HepG2 (cell line): ENCODE measurements at regions not wholly inside any gene's neighbourhood (a gene's known extent, or its start where the extent isn't known, plus 50 kb on each side); places are given as distances from the start of the nearest gene placed in this dataset.

ENCODE experiments used
- ATAC-seq: fragments of 200-7000 bp; cut with Tn5 transposase; 3 replicates; pipeline ENCODE4 v1.9.1; 2020; ENCODE audit warnings: mild to moderate bottlenecking, moderate library complexity
- BruUV-seq: library from RNA; stranded (reverse); fragments of 400-500 nt; replicated peaks from 2 replicates; lab custom pipeline; 2021; lab: Mats Ljungman, UMichigan
- CTCF ChIA-PET: fragments of 300-600 bp; formaldehyde crosslinking; extraction: SDS; loops from one replicate; lab custom pipeline; 2021; ENCODE audit warnings: low total read pairs, inconsistent platforms, low intra/inter-chr PET ratio; lab: Yijun Ruan, JAX
- POLR2A ChIA-PET: fragments of 350-600 bp; sonication (Branson Sonifier 250); formaldehyde crosslinking; loops from one replicate; lab custom pipeline; 2020; ENCODE audit warnings: antibody characterized with exemption, inconsistent platforms; lab: Yijun Ruan, JAX
- DNase-seq: peaks from one replicate; pipeline ENCODE4 v3.0.0-alpha.2; 2015; ENCODE audit warnings: low spot score
- FAIRE-seq: peaks from 3 replicates; lab custom pipeline; 2011; peaks lifted over from hg19 to GRCh38; lab: Jason Lieb, UNC
- H2AFZ ChIP-seq: one replicate; pipeline ENCODE4 v1.6.1; 2011; ENCODE audit warnings: low read length, inconsistent platforms
- H3K27ac ChIP-seq: fragments of 300-600 bp; 3 replicates; pipeline ENCODE4 v1.8.0; 2011; ENCODE audit warnings: mixed run types, mild to moderate bottlenecking, mixed read lengths, low read length, inconsistent platforms; ENCODE audit not compliant: insufficient read depth; ENCODE audit errors: extremely low read length
- H3K27me3 ChIP-seq, 2 experiments: fragments of 200-600 bp in 1 of 2; 2 replicates in 1 of 2; 3 replicates in 1 of 2; pipeline versions ENCODE4 v1.6.0 to v1.8.0; 2011; ENCODE audit warnings: low read length in 2 of 2, mild to moderate bottlenecking in 2 of 2, moderate library complexity in 2 of 2, inconsistent platforms in 1 of 2; ENCODE audit not compliant: insufficient read depth in 2 of 2, control insufficient read depth in 1 of 2
- H3K36me3 ChIP-seq, 2 experiments: fragments of 200-600 bp in 1 of 2; replicated peaks in 1 of 2; 2 replicates in 1 of 2; 3 replicates in 1 of 2; pipeline versions ENCODE4 v1.5.1 to v1.8.0; 2011; ENCODE audit warnings: low read length in 2 of 2, inconsistent platforms in 1 of 2; ENCODE audit not compliant: insufficient read depth in 2 of 2, control insufficient read depth in 1 of 2
- H3K4me1 ChIP-seq: 2 replicates; pipeline ENCODE4 v1.5.1; 2012; ENCODE audit warnings: low read length, inconsistent platforms; ENCODE audit not compliant: insufficient read depth
- H3K4me2 ChIP-seq: 2 replicates; pipeline ENCODE4 v1.6.0; 2011; ENCODE audit warnings: low read depth, low read length, inconsistent platforms
- H3K4me3 ChIP-seq, 3 experiments: fragments of 200-600 bp in 1 of 3; sonication (generic), shearing (Covaris generic) in 1 of 3; replicated peaks in 1 of 3; 2 replicates each; pipeline ENCODE4 v1.5.1; 2011 to 2016; ENCODE audit warnings: low read length in 3 of 3, inconsistent platforms in 2 of 3, low read depth in 2 of 3, mild to moderate bottlenecking in 2 of 3, control low read depth in 1 of 3, mixed read lengths in 1 of 3; ENCODE audit not compliant: insufficient read depth in 1 of 3
- H3K79me2 ChIP-seq: one replicate; pipeline ENCODE4 v1.6.1; 2011; ENCODE audit warnings: low read length, inconsistent platforms; ENCODE audit not compliant: insufficient read depth
- H3K9ac ChIP-seq: 2 replicates; pipeline ENCODE4 v1.6.0; 2011; ENCODE audit warnings: mild to moderate bottlenecking, low read depth, low read length, inconsistent platforms; ENCODE audit not compliant: insufficient read depth
- H3K9me3 ChIP-seq: 2 replicates; pipeline ENCODE4 v1.5.1; 2012; ENCODE audit warnings: mild to moderate bottlenecking, low read length
- H4K20me1 ChIP-seq: 2 replicates; pipeline ENCODE4 v1.6.0; 2011; ENCODE audit warnings: inconsistent platforms, mild to moderate bottlenecking, low read length, moderate library complexity; ENCODE audit not compliant: insufficient read depth
- NCOA2 ChIP-seq: sonication (generic); formaldehyde crosslinking; IDR thresholded peaks from 2 replicates; pipeline ENCODE4 v1.8.0; 2022; ENCODE audit warnings: inconsistent platforms
- NFYC ChIP-seq: IDR thresholded peaks from 2 replicates; pipeline ENCODE4 v1.6.1; 2016; ENCODE audit warnings: missing genetic modification reagents, missing compliant biosample characterization
- ZNF224 ChIP-seq: sonication (generic); formaldehyde crosslinking; IDR thresholded peaks from 2 replicates; pipeline ENCODE4 v1.5.0; 2020; ENCODE audit warnings: mild to moderate bottlenecking, missing genetic modification reagents
- ZNF292 ChIP-seq: sonication (generic); formaldehyde crosslinking; IDR thresholded peaks from 2 replicates; pipeline ENCODE4 v1.8.1; 2022; ENCODE audit warnings: mild to moderate bottlenecking, low read depth, missing genetic modification reagents, borderline replicate concordance
- ZNF501 ChIP-seq: sonication (generic); formaldehyde crosslinking; IDR thresholded peaks from 2 replicates; pipeline ENCODE4 v1.5.1; 2020; ENCODE audit warnings: mild to moderate bottlenecking, moderate library complexity, missing genetic modification reagents
- ZNF543 ChIP-seq: sonication (generic); formaldehyde crosslinking; IDR thresholded peaks from 2 replicates; pipeline ENCODE4 v1.4.0; 2020; ENCODE audit warnings: mild to moderate bottlenecking, missing genetic modification reagents
- ZNF557 ChIP-seq: sonication (generic); formaldehyde crosslinking; IDR thresholded peaks from 2 replicates; pipeline ENCODE4 v1.4.0; 2020; ENCODE audit warnings: missing genetic modification reagents
- ZNF614 ChIP-seq: IDR thresholded peaks from 2 replicates; pipeline ENCODE4 v1.6.1; 2018; ENCODE audit warnings: missing biosample characterization, missing genetic modification reagents, inconsistent platforms, borderline replicate concordance
- WGBS: methylation state at CpG from one replicate; pipeline ENCODE4 v1.1.6; 2017; ENCODE audit warnings: low lambda C conversion rate; 5-methylcytosine and 5-hydroxymethylcytosine counted together
- in situ Hi-C: cut with HindIII; loops from 2 replicates; pipeline ENCODE4 v1.10.0; 2017; ENCODE audit warnings: low pct_unique_long_range_greater_than_20kb; ENCODE audit not compliant: extremely low pct_ligation_motif_present
- intact Hi-C: fragments of 100-400 bp; cut with micrococcal nuclease; formaldehyde crosslinking; loops from one replicate; pipeline ENCODE4 v1.10.0; 2022; ENCODE audit not compliant: unreplicated experiment
- TF ChIP-seq, protein P1 (sequence below): sonication (generic); formaldehyde crosslinking; IDR thresholded peaks from 2 replicates; pipeline ENCODE4 v1.8.1; 2023; ENCODE audit warnings: mild to moderate bottlenecking, missing genetic modification reagents
- TF ChIP-seq, protein P2 (sequence below): sonication (generic); formaldehyde crosslinking; conservative IDR thresholded peaks from 2 replicates; pipeline ENCODE4 v1.4.0; 2020; ENCODE audit warnings: missing genetic modification reagents

DNA sequence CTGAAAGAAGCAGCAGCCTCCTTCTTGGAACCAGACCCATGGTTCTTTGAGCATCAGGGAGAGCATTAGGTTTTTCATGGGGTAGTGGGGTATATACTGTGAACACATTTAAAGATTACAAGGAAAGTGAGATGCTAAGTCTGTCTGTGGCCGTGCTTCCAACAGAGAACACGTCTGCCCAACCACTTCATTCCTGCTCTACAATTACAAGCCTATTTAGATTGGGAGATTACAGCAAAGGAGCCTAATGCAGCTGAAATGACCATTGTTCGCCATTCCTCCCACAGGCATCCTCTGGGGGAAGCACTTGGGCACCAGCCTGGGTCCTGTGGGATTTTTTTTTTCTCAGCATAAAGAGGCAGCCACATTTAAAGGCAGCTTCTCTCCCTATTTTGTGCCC is 536.4 kb downstream of the XPNPEP1 start:
- WGBS = 0% methylated on average over 3 of the region's 3 CpGs
- Histone ChIP-seq H4K20me1 (no peaks in the 10 kb centered on the region), H3K9ac (no peak overlapping the region), H3K27ac (no peak overlapping the region), H3K4me1 (no peaks in the 10 kb centered on the region), H3K9me3 (no peaks in the 10 kb centered on the region), H3K4me3 (no peak overlapping the region), H3K4me2 (no peak overlapping the region), H2AFZ (no peak overlapping the region), H3K79me2 (no peaks in the 10 kb centered on the region), H3K27me3 (no peaks in the 10 kb centered on the region; a peak in 1 of 5 replicates), H3K36me3 (no peaks in the 10 kb centered on the region)
- BruUV-seq = no TSS peak
- POLR2A ChIA-PET = no interaction called here
- FAIRE-seq (no peak), DNase-seq (no peak), ATAC-seq (no peak)
- in situ Hi-C loops (no loop called here), intact Hi-C loops (no loop called here)
- TF ChIP-seq, protein P1, sequence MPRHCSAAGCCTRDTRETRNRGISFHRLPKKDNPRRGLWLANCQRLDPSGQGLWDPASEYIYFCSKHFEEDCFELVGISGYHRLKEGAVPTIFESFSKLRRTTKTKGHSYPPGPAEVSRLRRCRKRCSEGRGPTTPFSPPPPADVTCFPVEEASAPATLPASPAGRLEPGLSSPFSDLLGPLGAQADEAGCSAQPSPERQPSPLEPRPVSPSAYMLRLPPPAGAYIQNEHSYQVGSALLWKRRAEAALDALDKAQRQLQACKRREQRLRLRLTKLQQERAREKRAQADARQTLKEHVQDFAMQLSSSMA (CRISPR knock-in tag) = no peak
- TF ChIP-seq ZNF614 (CRISPR knock-in tag) = no peak
- no peak for TF ChIP-seq ZNF224 (CRISPR knock-in tag)
- no peak for TF ChIP-seq ZNF292 (CRISPR knock-in tag)
- TF ChIP-seq ZNF557 (CRISPR knock-in tag) = no peak
- TF ChIP-seq, protein P2, sequence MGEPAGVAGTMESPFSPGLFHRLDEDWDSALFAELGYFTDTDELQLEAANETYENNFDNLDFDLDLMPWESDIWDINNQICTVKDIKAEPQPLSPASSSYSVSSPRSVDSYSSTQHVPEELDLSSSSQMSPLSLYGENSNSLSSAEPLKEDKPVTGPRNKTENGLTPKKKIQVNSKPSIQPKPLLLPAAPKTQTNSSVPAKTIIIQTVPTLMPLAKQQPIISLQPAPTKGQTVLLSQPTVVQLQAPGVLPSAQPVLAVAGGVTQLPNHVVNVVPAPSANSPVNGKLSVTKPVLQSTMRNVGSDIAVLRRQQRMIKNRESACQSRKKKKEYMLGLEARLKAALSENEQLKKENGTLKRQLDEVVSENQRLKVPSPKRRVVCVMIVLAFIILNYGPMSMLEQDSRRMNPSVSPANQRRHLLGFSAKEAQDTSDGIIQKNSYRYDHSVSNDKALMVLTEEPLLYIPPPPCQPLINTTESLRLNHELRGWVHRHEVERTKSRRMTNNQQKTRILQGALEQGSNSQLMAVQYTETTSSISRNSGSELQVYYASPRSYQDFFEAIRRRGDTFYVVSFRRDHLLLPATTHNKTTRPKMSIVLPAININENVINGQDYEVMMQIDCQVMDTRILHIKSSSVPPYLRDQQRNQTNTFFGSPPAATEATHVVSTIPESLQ (CRISPR knock-in tag) = no peak
- TF ChIP-seq NFYC (CRISPR knock-in tag) = no peak
- no peak for TF ChIP-seq ZNF501
- TF ChIP-seq ZNF543 (CRISPR knock-in tag) = no peak
- no peak for TF ChIP-seq NCOA2
- CTCF ChIA-PET = no interaction called here
